Common myeloid progenitor, CD34-positive (primary cell): ENCODE measurements at regions not wholly inside any gene's neighbourhood (a gene's known extent, or its start where the extent isn't known, plus 50 kb on each side); places are given as distances from the start of the nearest gene placed in this dataset.

ENCODE experiments used
- CTCF ChIA-PET: fragments of 350-600 bp; sonication (Branson Sonifier 250); formaldehyde crosslinking; loops from one replicate; lab custom pipeline; 2021; ENCODE audit warnings: antibody characterized with exemption; lab: Charles Lee
- POLR2A ChIA-PET: fragments of 350-600 bp; sonication (Branson Sonifier 250); formaldehyde crosslinking; loops from one replicate; lab custom pipeline; 2021; ENCODE audit warnings: antibody characterized with exemption; lab: Charles Lee
- DNase-seq, 3 donors: peaks; one replicate each; pipeline versions ENCODE4 v3.0.0 to v3.0.0-alpha.2; 2013
- H3K27ac ChIP-seq, 2 experiments: 1 replicate in 1 of 2; 2 replicates in 1 of 2; pipeline ENCODE4 v1.7.0; 2013; ENCODE audit warnings: inconsistent platforms in 2 of 2, low read length in 2 of 2, mild to moderate bottlenecking in 2 of 2, low read depth in 1 of 2, moderate library complexity in 1 of 2; ENCODE audit not compliant: severe bottlenecking in 2 of 2, insufficient read depth in 1 of 2, poor library complexity in 1 of 2
- H3K27me3 ChIP-seq, 5 experiments: replicated peaks in 2 of 5; 1 replicate in 3 of 5; 2 replicates in 2 of 5; pipeline versions ENCODE4 v1.6.1 to v1.7.0; 2013; ENCODE audit warnings: low read length in 4 of 5, mild to moderate bottlenecking in 2 of 5, moderate library complexity in 2 of 5, inconsistent platforms in 1 of 5; ENCODE audit not compliant: insufficient read depth in 5 of 5, control insufficient read depth in 4 of 5
- H3K36me3 ChIP-seq, 4 experiments: 1 replicate in 2 of 4; 2 replicates in 2 of 4; pipeline versions ENCODE4 v1.6.1 to v1.7.0; 2013; ENCODE audit warnings: low read length in 3 of 4, control low read depth in 1 of 4, mild to moderate bottlenecking in 1 of 4; ENCODE audit not compliant: control insufficient read depth in 4 of 4, insufficient read depth in 4 of 4
- H3K4me1 ChIP-seq, 4 experiments: 1 replicate in 3 of 4; 2 replicates in 1 of 4; pipeline versions ENCODE4 v1.6.1 to v1.7.1; 2013; ENCODE audit warnings: low read length in 3 of 4, mild to moderate bottlenecking in 3 of 4, control low read depth in 1 of 4, inconsistent platforms in 1 of 4, moderate library complexity in 1 of 4; ENCODE audit not compliant: control insufficient read depth in 4 of 4, insufficient read depth in 4 of 4; ENCODE audit errors: control extremely low read depth in 1 of 4
- H3K4me3 ChIP-seq, 7 experiments: 1 replicate in 4 of 7; 2 replicates in 3 of 7; pipeline versions ENCODE4 v1.5.1 to v1.7.0; 2013; ENCODE audit warnings: mild to moderate bottlenecking in 7 of 7, low read length in 6 of 7, moderate library complexity in 6 of 7, inconsistent platforms in 2 of 7, low read depth in 2 of 7, control low read depth in 1 of 7; ENCODE audit not compliant: insufficient read depth in 4 of 7, control insufficient read depth in 1 of 7; ENCODE audit errors: extremely low read depth in 1 of 7
- H3K9me3 ChIP-seq, 5 experiments: 1 replicate in 4 of 5; 2 replicates in 1 of 5; pipeline versions ENCODE4 v1.6.1 to v1.7.1; 2013; ENCODE audit warnings: low read length in 4 of 5, mild to moderate bottlenecking in 2 of 5, inconsistent platforms in 1 of 5, low read depth in 1 of 5, moderate library complexity in 1 of 5; ENCODE audit not compliant: control insufficient read depth in 4 of 5, insufficient read depth in 2 of 5; ENCODE audit errors: control extremely low read depth in 1 of 5
- WGBS: methylation state at CpG from one replicate; pipeline ENCODE4 v1.1.5; 2013; ENCODE audit not compliant: insufficient coverage; 5-methylcytosine and 5-hydroxymethylcytosine counted together

GRCh38 chr10:2303169-2303568 is 565.8 kb upstream of the ADARB2 start:
- H3K27ac ChIP-seq: no peak overlapping the region
- H3K4me1 ChIP-seq: no peaks in the 10 kb centered on the region
- H3K36me3 ChIP-seq: no peaks in the 10 kb centered on the region
- H3K27me3 ChIP-seq: no peaks in the 10 kb centered on the region
- ChIA-PET POLR2A (no interaction called here), CTCF (no interaction called here)
- no peaks in the 10 kb centered on the region for H3K9me3 ChIP-seq
- WGBS: 82% methylated on average over 2 of the region's 2 CpGs
- H3K4me3 ChIP-seq: no peak overlapping the region
- DNase-seq: no peak

- H3K27me3 ChIP-seq: no peaks in the 10 kb centered on the region
- H3K9me3 ChIP-seq: no peaks in the 10 kb centered on the region
- no peak for DNase-seq
- POLR2A ChIA-PET: no interaction called here
- H3K27ac ChIP-seq: no peak overlapping the region
- CTCF ChIA-PET: no interaction called here
- 99% methylated on average over 8 of the region's 8 CpGs for WGBS
- H3K4me3 ChIP-seq: no peak overlapping the region
- H3K4me1 ChIP-seq: no peaks in the 10 kb centered on the region
- no peaks in the 10 kb centered on the region for H3K36me3 ChIP-seq
These were observed 563.9 kb upstream of the ADARB2 start for GRCh38 chr10:2301227-2301626.

GRCh38 chr10:2300231-2300630 is 562.9 kb upstream of the ADARB2 start:
- WGBS: no CpG with 5 or more reads among the region's 3 CpGs
- no peaks in the 10 kb centered on the region for H3K9me3 ChIP-seq
- ChIA-PET POLR2A (no interaction called here), CTCF (no interaction called here)
- no peak for DNase-seq
- no peak overlapping the region for H3K27ac ChIP-seq
- H3K4me1 ChIP-seq: no peaks in the 10 kb centered on the region
- H3K36me3 ChIP-seq: no peaks in the 10 kb centered on the region
- H3K4me3 ChIP-seq: no peak overlapping the region
- no peaks in the 10 kb centered on the region for H3K27me3 ChIP-seq

- DNase-seq: no peak
- Histone ChIP-seq H3K36me3 (no peaks in the 10 kb centered on the region), H3K27ac (no peak overlapping the region), H3K9me3 (no peaks in the 10 kb centered on the region), H3K4me1 (no peaks in the 10 kb centered on the region), H3K4me3 (no peak overlapping the region), H3K27me3 (no peaks in the 10 kb centered on the region)
- 94% methylated on average over 3 of the region's 6 CpGs for WGBS
- POLR2A ChIA-PET: no interaction called here
- CTCF ChIA-PET: no interaction called here
These were observed 559.0 kb upstream of the ADARB2 start for GRCh38 chr10:2296179-2296891.

GRCh38 chr10:2294739-2295138 is 557.4 kb upstream of the ADARB2 start:
- Histone ChIP-seq H3K36me3 (no peaks in the 10 kb centered on the region), H3K4me3 (no peak overlapping the region), H3K4me1 (no peaks in the 10 kb centered on the region), H3K27me3 (no peaks in the 10 kb centered on the region), H3K9me3 (no peaks in the 10 kb centered on the region), H3K27ac (no peak overlapping the region)
- no peak for DNase-seq
- ChIA-PET POLR2A (no interaction called here), CTCF (no interaction called here)
- WGBS: 78% methylated on average over 8 of the region's 8 CpGs

- 75% methylated on average over 12 of the region's 12 CpGs for WGBS
- ChIA-PET POLR2A (no interaction called here), CTCF (no interaction called here)
- H3K36me3 ChIP-seq: no peaks in the 10 kb centered on the region
- H3K9me3 ChIP-seq: no peaks in the 10 kb centered on the region
- no peak overlapping the region for H3K27ac ChIP-seq
- no peak for DNase-seq
- no peaks in the 10 kb centered on the region for H3K4me1 ChIP-seq
- no peak overlapping the region for H3K4me3 ChIP-seq
- H3K27me3 ChIP-seq: peaks cover 0 to 5% (median 0%) of the 10 kb centered on the region in 5 experiments
These were observed 546.7 kb upstream of the ADARB2 start for GRCh38 chr10:2284071-2284470.

- Histone ChIP-seq H3K9me3 (no peaks in the 10 kb centered on the region), H3K36me3 (no peaks in the 10 kb centered on the region), H3K4me1 (no peaks in the 10 kb centered on the region), H3K27me3 (peaks cover 0 to 5% (median 0%) of the 10 kb centered on the region in 5 experiments), H3K4me3 (no peak overlapping the region), H3K27ac (no peak overlapping the region)
- ChIA-PET CTCF (no interaction called here), POLR2A (no interaction called here)
- WGBS: 74% methylated on average over 3 of the region's 7 CpGs
- no peak for DNase-seq
These were observed 544.9 kb upstream of the ADARB2 start for GRCh38 chr10:2282202-2282601.
